ENCODE measurements at regions not wholly inside any gene's neighbourhood (a gene's known extent, or its start where the extent isn't known, plus 50 kb on each side); places are given as distances from the start of the nearest gene placed in this dataset.

GRCh38 chr6:56802584-56802983, 152.3 kb upstream of the BEND6 start:
- 54 to 64% methylated on average over 2 of the region's 2 CpGs for WGBS, 2 donors
- intact Hi-C loops (cut with DNase I) = no loop called here
- Histone ChIP-seq H3K9me3 (no peaks in the 10 kb centered on the region), H3K27ac (no peak overlapping the region), H3K27me3 (no peaks in the 10 kb centered on the region), H3K4me3 (replicated peaks in 1 of 3) (no peak overlapping the region), H3K36me3 (no peaks in the 10 kb centered on the region), H3K4me1 (peaks cover 0 to 11% of the 10 kb centered on the region in 2 donors)
- TF ChIP-seq CTCF (IDR thresholded peaks at IDR 0.05) = no peak
- TF ChIP-seq POLR2A (IDR thresholded peaks at IDR 0.05) = no peak
- DNase-seq = no peak

GRCh38 chr6:56799989-56800388, 154.9 kb upstream of the BEND6 start:
- WGBS, 2 donors = 87 to 88% methylated on average over 3 of the region's 3 CpGs
- no peak for TF ChIP-seq POLR2A (IDR thresholded peaks at IDR 0.05)
- TF ChIP-seq CTCF (IDR thresholded peaks at IDR 0.05) = no peak
- Histone ChIP-seq H3K9me3 (no peaks in the 10 kb centered on the region), H3K27me3 (no peaks in the 10 kb centered on the region), H3K4me1 (peaks cover 0 to 11% of the 10 kb centered on the region in 2 donors), H3K4me3 (replicated peaks in 1 of 3) (no peak overlapping the region), H3K36me3 (no peaks in the 10 kb centered on the region), H3K27ac (no peak overlapping the region)
- no peak for DNase-seq
- intact Hi-C loops (cut with DNase I) = no loop called here

GRCh38 chr6:56798163-56798562, 155.5 kb upstream of the DST start:
- DNase-seq = no peak
- H3K27ac ChIP-seq = no peak overlapping the region
- H3K36me3 ChIP-seq = no peaks in the 10 kb centered on the region
- no peaks in the 10 kb centered on the region for H3K9me3 ChIP-seq
- no peak for TF ChIP-seq POLR2A (IDR thresholded peaks at IDR 0.05)
- TF ChIP-seq CTCF (IDR thresholded peaks at IDR 0.05) = no peak
- H3K27me3 ChIP-seq = no peaks in the 10 kb centered on the region
- 82 to 84% methylated on average over 2 of the region's 2 CpGs for WGBS, 2 donors
- H3K4me1 ChIP-seq = peaks cover 0 to 6% of the 10 kb centered on the region in 2 donors
- intact Hi-C loops (cut with DNase I) = no loop called here
- no peak overlapping the region for H3K4me3 ChIP-seq (replicated peaks in 1 of 3)

- Histone ChIP-seq H3K4me1 (no peaks in the 10 kb centered on the region), H3K27me3 (no peaks in the 10 kb centered on the region), H3K27ac (no peak overlapping the region), H3K4me3 (replicated peaks in 1 of 3) (no peak overlapping the region), H3K36me3 (no peaks in the 10 kb centered on the region), H3K9me3 (no peaks in the 10 kb centered on the region)
- no peak for DNase-seq
- no peak for TF ChIP-seq POLR2A (IDR thresholded peaks at IDR 0.05)
- no peak for TF ChIP-seq CTCF (IDR thresholded peaks at IDR 0.05)
- 89 to 91% methylated on average over 1 of the region's 1 CpG for WGBS, 2 donors
- intact Hi-C loops (cut with DNase I) = no loop called here
Observed at GRCh38 chr6:56796196-56796532, 153.5 kb upstream of the DST start.

- no peak for DNase-seq
- H3K27me3 ChIP-seq = no peaks in the 10 kb centered on the region
- TF ChIP-seq CTCF (IDR thresholded peaks at IDR 0.05) = no peak
- no peak for TF ChIP-seq POLR2A (IDR thresholded peaks at IDR 0.05)
- 78 to 80% methylated on average over 6 of the region's 6 CpGs for WGBS, 2 donors
- no peaks in the 10 kb centered on the region for H3K36me3 ChIP-seq
- H3K27ac ChIP-seq = no peak overlapping the region
- intact Hi-C loops (cut with DNase I) = no loop called here
- no peaks in the 10 kb centered on the region for H3K4me1 ChIP-seq
- H3K4me3 ChIP-seq (replicated peaks in 1 of 3) = no peak overlapping the region
- no peaks in the 10 kb centered on the region for H3K9me3 ChIP-seq
Observed at GRCh38 chr6:56795466-56796195, 152.9 kb upstream of the DST start.

All from thyroid gland (tissue), 4 donors.